ENCODE measurements at regions not wholly inside any gene's neighbourhood (a gene's known extent, or its start where the extent isn't known, plus 50 kb on each side); places are given as distances from the start of the nearest gene placed in this dataset.

GRCh38 chr1:170306948-170307347, 161.2 kb downstream of the NTMT2 start:
- TF ChIP-seq POLR2AphosphoS5 (IDR thresholded peaks at IDR 0.05): no peak
- no peak for TF ChIP-seq CTCF (IDR thresholded peaks at IDR 0.05)
- no peak for TF ChIP-seq POLR2A (IDR thresholded peaks at IDR 0.05)
- TF ChIP-seq EP300 (IDR thresholded peaks at IDR 0.05): no peak

All from gastroesophageal sphincter (tissue), 3 donors.